ENCODE measurements at regions not wholly inside any gene's neighbourhood (a gene's known extent, or its start where the extent isn't known, plus 50 kb on each side); places are given as distances from the start of the nearest gene placed in this dataset.

GRCh38 chr2:102979429-102979828 lies 217.6 kb downstream of the TMEM182 start:
- ATAC-seq, result no peak
- peaks cover 9% of the 10 kb centered on the region for H3K4me1 ChIP-seq
- peaks cover 0 to 3% (median 0%) of the 10 kb centered on the region in 3 donors for H3K27me3 ChIP-seq (ENCODE audit: insufficient read depth in 3 of 3, low read length in 2 of 3)
- no peaks in the 10 kb centered on the region for H3K36me3 ChIP-seq (ENCODE audit: insufficient read depth in 1 of 2, low read depth in 1 of 2)
- H3K9me3 ChIP-seq, result no peaks in the 10 kb centered on the region
- no peak overlapping the region for H3K4me3 ChIP-seq
- intact Hi-C loops (cut with DNase I), result loop anchor here in 1 of 2 donors (5.0 kb wide), 1 partner anchor 183 kb away; no protein-coding TSS in a partner anchor
- TF ChIP-seq CTCF (IDR thresholded peaks at IDR 0.05), result no peak
- DNase-seq, result no peak
- H3K27ac ChIP-seq, result no peak overlapping the region
- WGBS, 3 donors, result 78 to 84% (median 84%) methylated on average over 4 of the region's 4 CpGs

- intact Hi-C loops (cut with DNase I), result no loop called here
- H3K4me1 ChIP-seq, result no peaks in the 10 kb centered on the region
- ATAC-seq, result no peak
Measured at GRCh38 chr2:102983786-102984185, 222.0 kb downstream of the TMEM182 start.

GRCh38 chr2:102986826-102987490 lies 225.1 kb downstream of the TMEM182 start:
- H3K4me3 ChIP-seq, result no peak overlapping the region
- no peaks in the 10 kb centered on the region for H3K4me1 ChIP-seq
- intact Hi-C loops (cut with DNase I), result no loop called here
- peaks cover 0 to under 1% (median 0%) of the 10 kb centered on the region in 3 donors for H3K27me3 ChIP-seq (ENCODE audit: insufficient read depth in 3 of 3, low read length in 2 of 3)
- 62 to 69% (median 65%) methylated on average over 5 of the region's 5 CpGs for WGBS, 3 donors
- TF ChIP-seq CTCF (IDR thresholded peaks at IDR 0.05), result no peak
- ATAC-seq, result no peak
- H3K27ac ChIP-seq, result no peak overlapping the region
- no peaks in the 10 kb centered on the region for H3K36me3 ChIP-seq (ENCODE audit: insufficient read depth in 1 of 2, low read depth in 1 of 2)
- DNase-seq, result no peak
- no peaks in the 10 kb centered on the region for H3K9me3 ChIP-seq

More at GRCh38 chr2:102983786-102984185, 222.0 kb downstream of the TMEM182 start:
- Histone ChIP-seq H3K4me3 (no peak overlapping the region), H3K27ac (no peak overlapping the region), H3K36me3 (ENCODE audit: insufficient read depth in 1 of 2, low read depth in 1 of 2) (no peaks in the 10 kb centered on the region), H3K27me3 (ENCODE audit: insufficient read depth in 3 of 3, low read length in 2 of 3) (peaks cover 0 to 3% (median 0%) of the 10 kb centered on the region in 3 donors), H3K9me3 (no peaks in the 10 kb centered on the region)
- WGBS, 3 donors, result 62 to 79% (median 65%) methylated on average over 3 of the region's 3 CpGs
- DNase-seq, result no peak
- TF ChIP-seq CTCF (IDR thresholded peaks at IDR 0.05), result no peak

GRCh38 chr2:102992607-102993006 lies 230.8 kb downstream of the TMEM182 start:
- H3K9me3 ChIP-seq, result no peaks in the 10 kb centered on the region
- no peak for ATAC-seq
- H3K4me3 ChIP-seq, result no peak overlapping the region
- intact Hi-C loops (cut with DNase I), result no loop called here
- 88 to 97% (median 95%) methylated on average over 5 of the region's 5 CpGs for WGBS, 3 donors
- no peaks in the 10 kb centered on the region for H3K36me3 ChIP-seq (ENCODE audit: insufficient read depth in 1 of 2, low read depth in 1 of 2)
- no peaks in the 10 kb centered on the region for H3K4me1 ChIP-seq
- no peak for DNase-seq
- no peak for TF ChIP-seq CTCF (IDR thresholded peaks at IDR 0.05)
- no peak overlapping the region for H3K27ac ChIP-seq
- H3K27me3 ChIP-seq (ENCODE audit: insufficient read depth in 3 of 3, low read length in 2 of 3), result no peaks in the 10 kb centered on the region

- DNase-seq, result no peak
- no peak for TF ChIP-seq CTCF (IDR thresholded peaks at IDR 0.05)
- H3K27me3 ChIP-seq (ENCODE audit: insufficient read depth in 3 of 3, low read length in 2 of 3), result no peaks in the 10 kb centered on the region
Measured at GRCh38 chr2:102999958-103000357, 238.1 kb downstream of the TMEM182 start.

More at GRCh38 chr2:102999958-103000357, 238.1 kb downstream of the TMEM182 start:
- no peaks in the 10 kb centered on the region for H3K36me3 ChIP-seq (ENCODE audit: insufficient read depth in 1 of 2, low read depth in 1 of 2)
- peaks cover 14% of the 10 kb centered on the region for H3K4me1 ChIP-seq
- H3K4me3 ChIP-seq, result no peak overlapping the region
- no peak overlapping the region for H3K27ac ChIP-seq
- WGBS, 3 donors, result 90 to 92% (median 91%) methylated on average over 5 of the region's 5 CpGs
- ATAC-seq, result no peak
- peaks cover 4% of the 10 kb centered on the region for H3K9me3 ChIP-seq
- intact Hi-C loops (cut with DNase I), result no loop called here
